ENCODE measurements at regions not wholly inside any gene's neighbourhood (a gene's known extent, or its start where the extent isn't known, plus 50 kb on each side); places are given as distances from the start of the nearest gene placed in this dataset.

DNA sequence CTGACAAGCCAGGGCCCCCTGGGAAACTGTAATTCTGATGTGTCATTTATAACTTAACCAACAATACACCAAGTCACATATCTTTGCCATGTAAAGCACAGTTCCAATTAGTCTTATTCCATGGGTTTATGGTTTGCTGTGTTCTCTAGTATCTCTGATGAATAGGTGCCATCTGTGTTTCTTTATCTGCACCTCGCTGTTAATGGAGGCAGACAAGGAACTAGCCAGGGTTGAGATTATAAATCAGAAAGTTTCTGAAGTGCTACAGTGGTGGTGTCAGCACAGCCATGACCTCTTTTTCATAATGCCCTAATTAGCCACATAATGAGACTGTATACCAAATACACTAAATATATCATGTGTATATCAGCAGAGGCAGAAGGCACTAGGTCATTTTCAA, 866.4 kb downstream of the PLOD2 start:
- no CpG with 5 or more reads among the region's 1 CpG for WGBS (ENCODE audit: extremely low coverage, insufficient read length, low lambda C conversion rate)
- Histone ChIP-seq H4K8ac (replicated peaks; ENCODE audit: insufficient read length, low read depth, low read length) (no peak overlapping the region), H3K18ac (ENCODE audit: insufficient read length, low read depth, low read length) (no peak overlapping the region), H3K14ac (ENCODE audit: insufficient read depth, low read length) (no peak overlapping the region), H3K79me2 (ENCODE audit: insufficient read depth, low read length) (no peaks in the 10 kb centered on the region), H2AFZ (ENCODE audit: low read length) (no peak overlapping the region), H4K20me1 (ENCODE audit: control insufficient read depth, insufficient read depth, insufficient read length) (no peaks in the 10 kb centered on the region), H2BK120ac (ENCODE audit: low read depth, low read length, poor library complexity, severe bottlenecking) (no peak overlapping the region), H3K79me1 (ENCODE audit: insufficient read depth, low read depth, low read length, poor library complexity, severe bottlenecking) (no peaks in the 10 kb centered on the region), H3K27ac (ENCODE audit: insufficient read length, low read depth, low read length) (no peak overlapping the region), H3K4ac (ENCODE audit: low read depth, low read length) (no peak overlapping the region), H4K5ac (ENCODE audit: insufficient read length, low read depth, low read length) (no peak overlapping the region), H2BK20ac (ENCODE audit: low read depth, low read length, poor library complexity, severe bottlenecking) (no peak overlapping the region), H3K4me2 (ENCODE audit: insufficient read depth, insufficient read length, low read length) (no peak overlapping the region), H3K56ac (ENCODE audit: insufficient read length, low read depth, low read length) (no peak overlapping the region), H3K4me1 (ENCODE audit: insufficient read depth, low read length) (no peaks in the 10 kb centered on the region), H2BK15ac (ENCODE audit: low read depth, low read length) (no peak overlapping the region), H2AK5ac (ENCODE audit: insufficient read length, low read length) (no peak overlapping the region), H3K23me2 (ENCODE audit: insufficient read length, low read depth, low read length, poor library complexity, severe bottlenecking) (no peaks in the 10 kb centered on the region), H3K23ac (ENCODE audit: insufficient read length, low read depth, low read length) (no peak overlapping the region), H4K91ac (ENCODE audit: insufficient read length, low read depth, low read length) (no peak overlapping the region), H3T11ph (ENCODE audit: low read length) (no peak overlapping the region), H3K9me3 (ENCODE audit: control insufficient read depth, low read depth, low read length) (no peaks in the 10 kb centered on the region), H3K9ac (ENCODE audit: extremely low read depth, insufficient read length, low read length) (no peak overlapping the region), H2BK12ac (ENCODE audit: insufficient read length, low read depth, low read length) (no peak overlapping the region), H3K27me3 (ENCODE audit: insufficient read depth, low read length) (no peaks in the 10 kb centered on the region), H2BK5ac (ENCODE audit: insufficient read length, low read length) (no peak overlapping the region)
- no peak for TF ChIP-seq CTCF (conservative IDR thresholded peaks at IDR 0.05)
- no peaks in the 10 kb centered on the region for H3K4me1 Mint-ChIP-seq
- H3K9me3 Mint-ChIP-seq, result no peaks in the 10 kb centered on the region; a peak in 1 of 5 replicates
- H3K36me3 Mint-ChIP-seq (ENCODE audit: insufficient read depth in 1 of 3, low read depth in 3 of 3), result no peaks in the 10 kb centered on the region; a peak in 1 of 7 replicates
- no peak for DNase-seq
- no peak overlapping the region for H3K27ac Mint-ChIP-seq
- H3K4me3 Mint-ChIP-seq, result no peak overlapping the region
- no peaks in the 10 kb centered on the region for H3K27me3 Mint-ChIP-seq (ENCODE audit: low read depth)

All from H9 (cell line).